Non-pigmented ciliary epithelial cell (primary cell): ENCODE measurements at regions not wholly inside any gene's neighbourhood (a gene's known extent, or its start where the extent isn't known, plus 50 kb on each side); places are given as distances from the start of the nearest gene placed in this dataset.
"Not testable (repeated sequence)": the region's sequence is repeated elsewhere in the genome, so short reads cannot be mapped to it uniquely, and the experiment has no call there.

Source experiments
- DNase-seq: peaks from one replicate; pipeline ENCODE4 v3.0.0-alpha.2; 2010; ENCODE audit warnings: low read depth

DNA sequence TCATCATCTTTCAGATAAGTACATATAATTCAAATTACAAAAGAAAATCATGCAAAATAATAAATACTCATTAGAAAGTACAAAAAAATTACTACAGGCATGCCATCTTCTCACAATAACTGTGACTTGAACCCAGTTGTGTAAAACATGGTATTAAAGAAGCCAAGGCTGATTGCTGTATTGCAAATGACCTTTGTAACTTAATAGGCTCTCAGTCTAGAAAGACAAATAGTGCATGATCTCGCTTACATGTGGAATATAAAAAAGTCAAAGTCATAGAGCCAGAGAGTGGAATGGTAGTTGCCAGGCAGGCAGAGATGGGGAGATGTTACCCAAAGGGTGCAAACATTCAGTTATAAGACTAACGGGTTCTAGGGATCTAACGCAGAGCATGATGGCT lies 626.1 kb downstream of the COL12A1 start:
- no peak for DNase-seq

DNA sequence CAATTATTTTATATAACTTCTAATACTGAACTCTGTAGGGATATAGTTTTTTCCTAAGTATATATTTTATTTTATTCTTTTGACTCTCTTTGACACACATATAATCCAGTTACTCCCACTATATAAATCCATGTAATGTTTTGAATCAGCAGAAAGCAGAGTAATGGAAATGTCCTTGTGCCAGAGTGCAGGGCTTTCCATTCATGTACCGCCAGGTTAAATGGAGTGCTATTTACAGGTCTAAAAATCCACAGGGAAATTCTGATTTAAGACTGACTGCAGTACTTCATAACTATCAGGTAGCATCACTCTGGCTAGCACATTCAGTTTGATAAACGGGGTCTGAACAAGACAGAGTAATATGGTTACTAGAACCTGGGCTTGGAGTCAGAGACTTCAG lies 626.8 kb downstream of the COL12A1 start:
- no peak for DNase-seq

- DNase-seq = no peak
Observed at GRCh38 chr6:74578339-74578738, 627.5 kb downstream of the COL12A1 start.

DNA sequence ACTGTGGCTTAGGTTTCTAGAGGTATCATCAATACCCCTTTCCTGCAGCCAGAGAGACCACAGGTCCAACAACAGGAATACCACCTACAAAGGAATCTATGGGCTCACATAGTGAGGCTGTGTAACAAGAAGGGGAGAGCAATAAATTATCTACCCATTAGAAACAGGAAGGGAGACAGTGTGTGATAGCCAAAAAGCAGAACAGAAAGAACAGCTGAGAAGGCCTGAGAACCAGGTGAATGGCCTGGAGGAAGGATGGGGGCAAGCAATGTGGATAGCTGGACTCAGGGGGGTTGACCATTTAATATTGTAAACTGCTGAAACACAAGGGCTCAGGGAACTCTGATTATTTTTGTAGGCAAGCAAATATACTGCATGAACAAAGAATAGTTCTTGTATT lies 628.2 kb downstream of the COL12A1 start:
- no peak for DNase-seq

DNA sequence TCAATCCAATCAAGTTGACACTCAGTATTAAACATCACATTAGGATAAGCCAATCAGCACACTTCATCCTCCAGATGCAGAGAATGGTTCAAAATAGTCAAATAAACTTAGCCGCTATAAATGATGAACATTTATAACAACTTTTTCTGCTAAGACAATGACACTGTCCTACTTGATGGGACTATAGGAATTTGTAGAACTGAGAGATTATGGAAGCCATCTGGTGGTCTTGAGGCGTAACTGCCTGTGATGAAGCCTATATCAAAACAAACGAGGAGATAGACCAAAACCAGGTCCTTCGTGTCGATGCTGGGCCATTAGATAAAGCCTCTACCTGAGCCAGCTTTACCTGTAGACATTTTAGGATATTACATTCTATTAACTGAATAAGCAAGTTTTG lies 631.1 kb downstream of the COL12A1 start:
- DNase-seq = no peak

DNA sequence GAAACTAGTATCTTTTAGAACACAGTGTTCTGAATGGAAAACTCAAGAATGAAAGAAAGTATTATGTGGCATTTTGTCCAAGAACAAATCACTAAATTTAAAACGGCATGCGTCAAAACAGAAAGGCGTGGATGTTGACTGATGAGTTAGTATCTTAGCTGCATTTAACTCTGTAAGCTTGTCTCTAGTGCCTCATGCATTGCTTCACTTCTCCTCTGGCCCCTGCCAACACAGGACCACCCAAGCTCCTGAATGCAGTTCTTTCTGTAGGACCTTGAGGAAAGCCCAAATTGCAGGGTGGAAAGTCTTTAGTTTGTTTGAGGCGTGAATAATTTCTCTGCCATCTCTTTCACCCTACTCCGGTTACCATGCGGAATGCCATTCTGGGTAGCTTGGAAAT lies 632.2 kb downstream of the COL12A1 start:
- DNase-seq = no peak

- no peak for DNase-seq
Observed at GRCh38 chr6:74570044-74570443, 635.8 kb downstream of the COL12A1 start.

- DNase-seq = peak; percentile 28
Observed at GRCh38 chr6:74568861-74569260, 637.0 kb downstream of the COL12A1 start.

DNA sequence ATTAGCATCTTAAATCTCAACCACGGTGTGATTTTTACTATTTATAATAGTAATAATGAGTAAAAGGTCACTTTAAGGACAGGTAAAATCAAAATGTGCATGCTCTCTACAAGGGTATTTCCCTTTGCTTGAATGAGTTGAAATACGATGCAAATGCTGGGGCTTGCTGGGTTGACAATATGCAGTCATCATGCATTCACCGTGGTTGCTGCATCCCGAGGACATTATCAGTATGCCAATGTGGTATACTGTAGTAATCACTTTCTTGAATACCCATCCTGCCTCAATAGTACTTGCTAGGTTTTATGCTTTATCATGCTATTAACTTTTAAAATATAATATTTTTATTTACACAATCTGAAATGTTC lies 637.9 kb downstream of the COL12A1 start:
- not testable (repeated sequence) for DNase-seq

GRCh38 chr6:74567281-74567922 lies 638.5 kb downstream of the COL12A1 start:
- no peak for DNase-seq

GRCh38 chr6:74557236-74557635 lies 648.6 kb downstream of the COL12A1 start:
- no peak for DNase-seq

DNA sequence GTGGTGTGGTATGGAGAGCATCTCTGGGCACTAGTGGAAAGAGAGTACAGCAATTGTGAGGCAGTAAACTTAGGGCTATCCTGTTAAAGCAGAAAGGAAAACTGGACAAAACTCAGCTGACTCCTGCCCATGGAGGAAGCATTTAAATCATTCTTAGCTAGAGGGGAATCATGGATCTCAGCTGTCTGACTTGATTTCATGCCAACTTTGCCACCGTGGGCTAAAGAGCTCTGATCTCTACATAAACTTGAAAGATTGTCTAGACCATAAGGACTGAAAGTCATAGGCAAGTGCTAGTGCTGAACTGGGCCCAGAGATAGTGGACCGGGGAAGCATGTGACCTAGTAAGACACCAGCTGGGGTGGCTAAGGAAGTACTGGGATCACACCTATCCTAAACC lies 651.8 kb downstream of the COL12A1 start:
- no peak for DNase-seq

DNA sequence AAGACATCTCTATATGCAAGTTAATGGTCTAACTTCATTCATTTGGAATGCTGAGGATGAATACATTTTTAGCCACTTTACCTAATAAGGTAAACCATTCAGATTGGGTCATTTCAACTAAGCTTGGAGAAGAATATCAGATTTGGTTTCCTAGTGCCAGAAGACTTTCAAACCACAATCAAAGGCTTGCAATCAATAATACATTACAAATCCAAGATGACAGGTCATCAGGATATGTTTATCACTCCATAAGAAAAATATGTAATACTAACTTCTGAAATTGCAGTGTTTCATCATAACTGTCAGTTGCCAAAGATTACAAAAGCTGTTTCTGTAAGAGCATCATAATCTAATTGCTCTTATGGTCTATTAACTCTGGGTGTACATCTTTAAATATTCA lies 654.0 kb downstream of the COL12A1 start:
- peak; percentile 28 for DNase-seq

DNA sequence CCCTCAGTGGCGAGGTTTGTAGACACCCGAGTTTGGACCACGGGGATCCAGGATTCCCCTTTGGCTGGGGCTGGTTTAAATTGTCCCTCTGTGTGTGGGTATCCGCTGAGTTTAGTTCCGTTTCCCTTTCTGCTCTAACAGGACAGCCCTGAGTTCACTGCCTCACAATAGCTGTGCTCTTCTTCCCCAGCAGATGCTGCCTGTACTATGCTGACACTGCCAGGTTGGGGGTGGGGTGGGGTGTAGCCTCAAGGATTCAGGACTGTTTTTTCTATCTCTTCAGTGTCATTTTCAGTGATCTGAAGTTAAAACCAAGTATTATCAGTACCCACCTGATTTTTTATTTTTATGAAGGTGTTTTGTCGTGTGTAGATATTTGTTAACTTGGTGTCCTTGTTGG lies 655.0 kb downstream of the COL12A1 start:
- no peak for DNase-seq

DNA sequence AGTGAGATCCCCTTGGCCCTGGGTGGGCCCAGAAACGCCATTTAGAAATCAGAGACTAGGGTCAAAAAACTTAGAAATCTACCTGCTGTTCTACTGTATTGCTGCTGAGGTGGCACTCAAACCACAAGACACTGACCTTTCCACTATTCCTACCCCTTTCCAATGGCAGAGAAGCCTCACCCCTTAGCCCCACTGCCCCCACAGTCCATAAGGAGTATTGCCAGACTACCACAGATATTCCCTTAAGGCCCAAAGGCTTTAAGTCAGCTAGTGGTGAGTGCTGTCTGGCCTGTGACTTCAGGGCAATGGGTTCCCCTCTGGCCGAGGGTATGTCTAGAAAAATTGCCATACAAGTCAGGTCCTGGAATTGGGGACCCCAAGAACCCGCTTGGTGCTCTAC lies 656.1 kb downstream of the COL12A1 start:
- DNase-seq = no peak

DNA sequence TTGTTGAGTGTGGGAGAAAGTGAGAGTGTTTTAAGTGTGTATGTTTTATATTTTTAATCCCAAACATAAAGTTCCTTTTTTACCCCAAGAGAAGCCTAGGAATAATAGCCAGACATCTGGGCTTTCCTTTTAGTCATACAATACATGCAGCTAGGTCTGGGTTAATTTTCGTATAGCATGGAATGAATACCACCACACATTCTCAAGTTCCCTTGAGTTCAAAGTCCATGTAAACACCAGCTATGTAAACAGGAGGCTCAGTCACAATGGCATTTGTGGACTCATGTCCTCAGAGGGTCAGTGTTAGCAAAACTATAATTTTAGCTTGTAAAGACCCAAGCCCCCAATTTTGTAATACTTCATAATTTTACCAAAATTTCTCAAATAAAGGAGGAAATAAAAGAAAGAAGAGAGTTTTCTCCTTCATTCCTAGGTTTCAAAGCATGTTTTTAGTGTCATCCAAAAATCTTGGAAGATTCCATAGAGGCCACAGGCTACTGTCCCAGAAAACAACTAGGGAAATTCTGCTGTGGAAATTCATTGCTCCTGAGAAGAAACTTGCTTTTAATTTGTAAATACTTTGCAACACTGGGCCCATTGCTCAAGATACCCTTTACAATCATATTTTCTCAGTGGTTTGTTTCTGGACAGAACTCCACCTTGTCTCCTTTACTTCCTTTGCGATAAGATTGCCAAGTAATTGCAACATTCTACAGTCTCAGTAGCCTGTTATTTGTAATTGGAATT lies 671.2 kb downstream of the COL12A1 start:
- DNase-seq = peak; percentile 62

DNA sequence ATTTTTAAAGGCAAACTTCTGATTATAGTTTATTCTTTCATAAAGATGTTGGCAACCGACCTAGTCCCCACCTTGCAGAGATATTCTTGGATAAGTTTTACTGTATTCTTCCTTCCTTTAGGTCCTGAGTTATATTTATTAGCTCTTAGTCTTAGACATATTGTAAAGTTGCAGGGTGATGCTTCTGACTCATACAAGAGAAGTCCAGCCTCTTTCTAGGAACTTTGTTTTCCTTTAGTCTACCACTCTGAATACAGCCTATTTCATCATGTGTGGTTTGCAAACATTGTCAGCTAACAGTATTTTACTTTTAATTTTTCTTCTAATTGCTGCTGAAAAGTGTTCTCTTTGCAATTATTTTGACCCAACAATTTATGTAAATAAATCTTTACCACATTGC lies 686.7 kb downstream of the COL12A1 start:
- DNase-seq = peak; percentile 40

GRCh38 chr6:74518035-74518434 lies 687.8 kb downstream of the COL12A1 start:
- no peak for DNase-seq

GRCh38 chr6:74510878-74511277 lies 695.0 kb downstream of the COL12A1 start:
- no peak for DNase-seq

- DNase-seq = no peak
Observed at GRCh38 chr6:74507649-74508048, 698.2 kb downstream of the COL12A1 start.

- DNase-seq = no peak
Observed at GRCh38 chr6:74505391-74505790, 700.5 kb downstream of the COL12A1 start.

GRCh38 chr6:74504941-74505340 lies 700.9 kb downstream of the COL12A1 start:
- no peak for DNase-seq

DNA sequence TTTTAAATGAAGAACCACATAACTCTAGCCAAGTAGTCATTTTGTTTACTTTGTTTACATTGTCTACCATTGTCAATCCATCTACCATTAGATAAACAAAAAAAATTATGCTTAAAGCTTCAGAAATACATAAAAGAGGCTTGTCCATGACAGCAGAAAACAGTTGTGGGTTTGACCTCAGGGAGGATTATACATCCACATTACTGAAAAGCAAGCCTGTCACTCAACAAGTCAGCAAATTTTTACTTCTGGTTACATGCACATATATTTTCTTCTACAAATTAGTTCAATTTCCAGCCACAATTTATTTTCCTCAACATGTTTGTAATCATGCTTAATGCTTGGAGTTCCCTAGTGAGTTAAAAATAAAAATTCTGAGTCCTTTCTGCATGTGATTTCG lies 713.3 kb downstream of the COL12A1 start:
- DNase-seq = no peak

GRCh38 chr6:74491844-74492374 lies 713.9 kb downstream of the COL12A1 start:
- no peak for DNase-seq
